ENCODE measurements at regions not wholly inside any gene's neighbourhood (a gene's known extent, or its start where the extent isn't known, plus 50 kb on each side); places are given as distances from the start of the nearest gene placed in this dataset.

- TF ChIP-seq ESRRA (IDR thresholded peaks at IDR 0.05; ENCODE audit: borderline replicate concordance, low read length) (no peak), MAFK (IDR thresholded peaks at IDR 0.05; ENCODE audit: partially characterized antibody) (no peak), HOXB5 (CRISPR knock-in tag; IDR thresholded peaks at IDR 0.05) (no peak), MAZ (IDR thresholded peaks at IDR 0.05; ENCODE audit: borderline replicate concordance, low read depth, low read length) (no peak)
Observed at GRCh38 chr1:239731082-239731748, 344.8 kb downstream of the CHRM3 start.

Data from A549 (cell line).